Natural killer cell (primary cell): ENCODE measurements at regions not wholly inside any gene's neighbourhood (a gene's known extent, or its start where the extent isn't known, plus 50 kb on each side); places are given as distances from the start of the nearest gene placed in this dataset.

Source experiments
- ATAC-seq, 3 donors: fragments of 150-1000 bp in 2 of 3; fragments of 200-7000 bp in 1 of 3; cut with Tn5 transposase; 1 replicate in 1 of 3; 2 replicates in 2 of 3; pipeline ENCODE4 v1.10.0; 2021; ENCODE audit warnings: mild to moderate bottlenecking in 2 of 3, moderate library complexity in 2 of 3
- DNase-seq, 2 donors: peaks; one replicate each; pipeline versions ENCODE4 v3.0.0 to v3.0.0-alpha.2; 2013 to 2021; ENCODE audit warnings: mixed read lengths in 1 of 2
- H3K27ac ChIP-seq: one replicate; pipeline ENCODE4 v1.5.1; 2013; ENCODE audit warnings: mild to moderate bottlenecking, low read length
- H3K27me3 ChIP-seq: one replicate; pipeline ENCODE4 v1.6.1; 2013; ENCODE audit warnings: low read length; ENCODE audit not compliant: control insufficient read depth, insufficient read depth
- H3K36me3 ChIP-seq: one replicate; pipeline ENCODE4 v1.6.1; 2013; ENCODE audit warnings: low read length; ENCODE audit not compliant: control insufficient read depth, insufficient read depth
- H3K4me1 ChIP-seq: one replicate; pipeline ENCODE4 v1.6.1; 2013; ENCODE audit warnings: low read length; ENCODE audit not compliant: control insufficient read depth, insufficient read depth
- H3K4me3 ChIP-seq: one replicate; pipeline ENCODE4 v1.5.1; 2013; ENCODE audit warnings: low read length
- H3K9me3 ChIP-seq: one replicate; pipeline ENCODE4 v1.6.1; 2013; ENCODE audit warnings: low read length; ENCODE audit not compliant: control insufficient read depth, insufficient read depth
- H3K27ac Mint-ChIP-seq, 2 donors: one replicate each; pipeline ENCODE4 v1.8.0; 2022; ENCODE audit warnings: mild to moderate bottlenecking in 2 of 2, mixed read lengths in 2 of 2, moderate library complexity in 1 of 2
- H3K27me3 Mint-ChIP-seq, 2 donors: one replicate each; pipeline ENCODE4 v1.8.0; 2022; ENCODE audit warnings: low read depth in 2 of 2, mixed read lengths in 2 of 2
- H3K36me3 Mint-ChIP-seq: one replicate; pipeline ENCODE4 v1.8.0; 2022; ENCODE audit warnings: mixed read lengths
- H3K4me1 Mint-ChIP-seq, 2 donors: one replicate each; pipeline ENCODE4 v1.8.0; 2022; ENCODE audit warnings: mixed read lengths in 2 of 2
- H3K4me3 Mint-ChIP-seq: one replicate; pipeline ENCODE4 v1.8.0; 2022; ENCODE audit warnings: mild to moderate bottlenecking, moderate library complexity, mixed read lengths
- H3K9me3 Mint-ChIP-seq, 2 donors: one replicate each; pipeline ENCODE4 v1.8.0; 2022; ENCODE audit warnings: mixed read lengths in 2 of 2
- CTCF ChIP-seq: fragments of 200-600 bp; IDR thresholded peaks from one replicate; pipeline ENCODE4 v1.8.0; 2022; ENCODE audit warnings: antibody characterized with exemption
- WGBS: methylation state at CpG from one replicate; pipeline ENCODE4 v1.1.7; 2013; ENCODE audit warnings: missing lambda C conversion rate; ENCODE audit not compliant: insufficient coverage; 5-methylcytosine and 5-hydroxymethylcytosine counted together
- intact Hi-C: fragments of 100-400 bp; cut with micrococcal nuclease; formaldehyde crosslinking; loops from one replicate; pipeline ENCODE4 v1.14.2; 2022

GRCh38 chr3:73762855-73763254 lies 138.1 kb upstream of the PDZRN3 start:
- Histone ChIP-seq H3K4me1 (no peaks in the 10 kb centered on the region), H3K36me3 (no peaks in the 10 kb centered on the region), H3K4me3 (no peak overlapping the region), H3K9me3 (peaks cover 4% of the 10 kb centered on the region), H3K27me3 (no peaks in the 10 kb centered on the region), H3K27ac (no peak overlapping the region)
- H3K36me3 Mint-ChIP-seq, result no peaks in the 10 kb centered on the region
- no peak for DNase-seq
- H3K27me3 Mint-ChIP-seq, result no peaks in the 10 kb centered on the region
- peaks cover 9 to 16% of the 10 kb centered on the region in 2 donors for H3K9me3 Mint-ChIP-seq
- 89% methylated on average over 3 of the region's 5 CpGs for WGBS
- no peak overlapping the region for H3K4me3 Mint-ChIP-seq
- no peak overlapping the region for H3K27ac Mint-ChIP-seq
- H3K4me1 Mint-ChIP-seq, result no peaks in the 10 kb centered on the region
- no peak for ATAC-seq
- no peak for TF ChIP-seq CTCF
- intact Hi-C loops, result no loop called here

DNA sequence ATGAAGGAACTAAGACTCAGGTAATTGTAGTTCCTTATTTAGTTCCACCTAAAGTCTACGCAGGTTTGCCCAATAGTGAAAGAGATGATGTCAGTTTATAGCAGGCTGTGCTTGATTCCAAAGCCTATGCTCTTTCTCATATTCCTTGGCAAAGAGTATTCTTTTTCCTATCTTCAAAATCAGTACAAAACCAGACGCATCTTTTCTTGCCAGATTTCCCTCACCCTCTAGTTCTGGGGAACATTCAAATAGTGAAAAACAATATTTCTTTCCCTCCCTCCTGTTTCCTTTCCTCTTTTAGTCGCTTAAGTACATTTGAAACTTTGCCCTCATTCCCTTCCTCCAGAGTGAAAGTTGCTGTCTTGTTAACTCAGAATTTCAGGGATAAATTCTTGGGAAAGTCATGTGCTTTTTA lies 134.6 kb upstream of the PDZRN3 start:
- H3K4me1 ChIP-seq, result no peaks in the 10 kb centered on the region
- no peak overlapping the region for H3K27ac ChIP-seq
- intact Hi-C loops, result no loop called here
- no peak for TF ChIP-seq CTCF
- H3K27ac Mint-ChIP-seq, result no peak overlapping the region
- H3K4me1 Mint-ChIP-seq, result no peaks in the 10 kb centered on the region
- no peak overlapping the region for H3K4me3 Mint-ChIP-seq
- WGBS, result 64% methylated on average over 3 of the region's 3 CpGs
- no peak for ATAC-seq
- H3K9me3 ChIP-seq, result no peaks in the 10 kb centered on the region
- DNase-seq, result no peak
- H3K9me3 Mint-ChIP-seq, result peaks cover 11 to 21% of the 10 kb centered on the region in 2 donors
- H3K27me3 ChIP-seq, result no peaks in the 10 kb centered on the region
- no peak overlapping the region for H3K4me3 ChIP-seq
- no peaks in the 10 kb centered on the region for H3K36me3 ChIP-seq
- no peaks in the 10 kb centered on the region for H3K27me3 Mint-ChIP-seq
- H3K36me3 Mint-ChIP-seq, result no peaks in the 10 kb centered on the region

GRCh38 chr3:73757536-73757935 lies 132.8 kb upstream of the PDZRN3 start:
- Histone ChIP-seq H3K36me3 (no peaks in the 10 kb centered on the region), H3K9me3 (no peaks in the 10 kb centered on the region), H3K4me1 (no peaks in the 10 kb centered on the region), H3K27me3 (no peaks in the 10 kb centered on the region), H3K27ac (no peak overlapping the region), H3K4me3 (no peak overlapping the region)
- peaks cover 14 to 16% of the 10 kb centered on the region in 2 donors for H3K9me3 Mint-ChIP-seq
- ATAC-seq, result no peak
- TF ChIP-seq CTCF, result no peak
- intact Hi-C loops, result no loop called here
- no peak for DNase-seq
- H3K4me1 Mint-ChIP-seq, result no peaks in the 10 kb centered on the region
- H3K27ac Mint-ChIP-seq, result no peak overlapping the region
- no peak overlapping the region for H3K4me3 Mint-ChIP-seq
- no peaks in the 10 kb centered on the region for H3K36me3 Mint-ChIP-seq
- 87% methylated on average over 3 of the region's 3 CpGs for WGBS
- H3K27me3 Mint-ChIP-seq, result no peaks in the 10 kb centered on the region

DNA sequence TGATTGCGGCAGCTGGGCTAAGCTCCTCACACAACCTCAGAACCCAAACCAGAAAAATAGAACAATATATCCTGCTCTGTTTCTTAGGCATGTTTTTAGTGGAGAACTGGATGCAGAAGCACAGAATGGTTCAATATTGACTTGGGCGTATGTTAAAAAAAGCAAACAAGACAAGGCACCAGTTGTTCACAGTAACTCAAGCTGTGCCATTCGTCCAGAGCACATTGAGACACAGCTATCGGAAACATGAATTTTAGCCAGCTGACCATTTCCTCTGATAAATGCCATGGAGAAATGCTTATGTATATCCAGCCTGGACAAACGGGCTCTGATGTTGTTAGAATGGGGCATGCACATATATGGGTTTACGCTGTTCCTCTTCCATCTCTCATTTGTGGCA lies 129.2 kb upstream of the PDZRN3 start:
- WGBS, result 91% methylated on average over 5 of the region's 6 CpGs

More for the DNA sequence above, 129.2 kb upstream of the PDZRN3 start:
- Histone ChIP-seq H3K4me1 (no peaks in the 10 kb centered on the region), H3K9me3 (no peaks in the 10 kb centered on the region), H3K36me3 (no peaks in the 10 kb centered on the region), H3K4me3 (no peak overlapping the region), H3K27ac (no peak overlapping the region), H3K27me3 (no peaks in the 10 kb centered on the region)
- intact Hi-C loops, result no loop called here
- DNase-seq (no peak), ATAC-seq (no peak)
- Mint-ChIP-seq H3K27ac (no peak overlapping the region), H3K9me3 (peaks cover 16 to 22% of the 10 kb centered on the region in 2 donors), H3K4me3 (no peak overlapping the region), H3K27me3 (no peaks in the 10 kb centered on the region), H3K4me1 (no peaks in the 10 kb centered on the region), H3K36me3 (no peaks in the 10 kb centered on the region)
- no peak for TF ChIP-seq CTCF
